RWPE2 (cell line): ENCODE measurements at regions not wholly inside any gene's neighbourhood (a gene's known extent, or its start where the extent isn't known, plus 50 kb on each side); places are given as distances from the start of the nearest gene placed in this dataset.

Source experiments
- ATAC-seq: fragments of 200-7000 bp; cut with Tn5 transposase; 3 replicates; pipeline ENCODE4 v1.9.1; 2021; ENCODE audit warnings: low read depth
- DNase-seq: peaks from one replicate; pipeline ENCODE4 v3.0.0-alpha.2; 2020; ENCODE audit warnings: low spot score
- H3K27ac ChIP-seq: fragments of 450-650 bp; 2 replicates; pipeline ENCODE4 v1.5.1; 2017; ENCODE audit warnings: mild to moderate bottlenecking; ENCODE audit not compliant: poor library complexity, severe bottlenecking
- H3K27me3 ChIP-seq: fragments of 250-450 bp; sonication (Bioruptor Pico); 2 replicates; pipeline ENCODE4 v1.5.1; 2021; ENCODE audit warnings: mild to moderate bottlenecking, moderate library complexity; ENCODE audit not compliant: insufficient read depth, poor library complexity, severe bottlenecking
- H3K36me3 ChIP-seq: fragments of 250-450 bp; sonication (Bioruptor Pico); 2 replicates; pipeline ENCODE4 v1.5.1; 2020; ENCODE audit warnings: low read depth, mild to moderate bottlenecking, moderate library complexity
- H3K4me1 ChIP-seq: fragments of 250-450 bp; sonication (Bioruptor Pico); 2 replicates; pipeline ENCODE4 v1.5.1; 2021; ENCODE audit warnings: mild to moderate bottlenecking, moderate library complexity; ENCODE audit not compliant: insufficient read depth, poor library complexity, severe bottlenecking
- H3K4me3 ChIP-seq: fragments of 250-450 bp; sonication (Bioruptor Pico); 2 replicates; pipeline ENCODE4 v1.5.1; 2021; ENCODE audit warnings: mild to moderate bottlenecking, moderate library complexity; ENCODE audit not compliant: severe bottlenecking
- H3K9me3 ChIP-seq: fragments of 250-450 bp; sonication (Bioruptor Pico); 2 replicates; pipeline ENCODE4 v1.5.1; 2021; ENCODE audit warnings: mild to moderate bottlenecking, moderate library complexity; ENCODE audit not compliant: severe bottlenecking
- TF ChIP-seq, protein P1 (sequence below): fragments of 450-650 bp; IDR thresholded peaks from one replicate; pipeline ENCODE4 v1.5.1; 2017; ENCODE audit warnings: mild to moderate bottlenecking, moderate library complexity; ENCODE audit not compliant: poor library complexity, severe bottlenecking

- TF ChIP-seq, protein P1, sequence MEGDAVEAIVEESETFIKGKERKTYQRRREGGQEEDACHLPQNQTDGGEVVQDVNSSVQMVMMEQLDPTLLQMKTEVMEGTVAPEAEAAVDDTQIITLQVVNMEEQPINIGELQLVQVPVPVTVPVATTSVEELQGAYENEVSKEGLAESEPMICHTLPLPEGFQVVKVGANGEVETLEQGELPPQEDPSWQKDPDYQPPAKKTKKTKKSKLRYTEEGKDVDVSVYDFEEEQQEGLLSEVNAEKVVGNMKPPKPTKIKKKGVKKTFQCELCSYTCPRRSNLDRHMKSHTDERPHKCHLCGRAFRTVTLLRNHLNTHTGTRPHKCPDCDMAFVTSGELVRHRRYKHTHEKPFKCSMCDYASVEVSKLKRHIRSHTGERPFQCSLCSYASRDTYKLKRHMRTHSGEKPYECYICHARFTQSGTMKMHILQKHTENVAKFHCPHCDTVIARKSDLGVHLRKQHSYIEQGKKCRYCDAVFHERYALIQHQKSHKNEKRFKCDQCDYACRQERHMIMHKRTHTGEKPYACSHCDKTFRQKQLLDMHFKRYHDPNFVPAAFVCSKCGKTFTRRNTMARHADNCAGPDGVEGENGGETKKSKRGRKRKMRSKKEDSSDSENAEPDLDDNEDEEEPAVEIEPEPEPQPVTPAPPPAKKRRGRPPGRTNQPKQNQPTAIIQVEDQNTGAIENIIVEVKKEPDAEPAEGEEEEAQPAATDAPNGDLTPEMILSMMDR, result no peak
- Histone ChIP-seq H3K4me1 (no peaks in the 10 kb centered on the region), H3K9me3 (no peaks in the 10 kb centered on the region), H3K27me3 (no peaks in the 10 kb centered on the region), H3K36me3 (no peaks in the 10 kb centered on the region), H3K27ac (no peak overlapping the region), H3K4me3 (no peak overlapping the region)
- ATAC-seq, result no peak
- no peak for DNase-seq
Measured at GRCh38 chr1:213560226-213560625, 427.5 kb upstream of the PROX1 start.

GRCh38 chr1:213561870-213562269 lies 425.9 kb upstream of the PROX1 start:
- no peak overlapping the region for H3K4me3 ChIP-seq
- no peaks in the 10 kb centered on the region for H3K36me3 ChIP-seq
- no peaks in the 10 kb centered on the region for H3K27me3 ChIP-seq
- H3K4me1 ChIP-seq, result no peaks in the 10 kb centered on the region
- TF ChIP-seq, protein P1, result no peak
- ATAC-seq, result no peak
- no peaks in the 10 kb centered on the region for H3K9me3 ChIP-seq
- DNase-seq, result no peak
- H3K27ac ChIP-seq, result no peak overlapping the region

DNA sequence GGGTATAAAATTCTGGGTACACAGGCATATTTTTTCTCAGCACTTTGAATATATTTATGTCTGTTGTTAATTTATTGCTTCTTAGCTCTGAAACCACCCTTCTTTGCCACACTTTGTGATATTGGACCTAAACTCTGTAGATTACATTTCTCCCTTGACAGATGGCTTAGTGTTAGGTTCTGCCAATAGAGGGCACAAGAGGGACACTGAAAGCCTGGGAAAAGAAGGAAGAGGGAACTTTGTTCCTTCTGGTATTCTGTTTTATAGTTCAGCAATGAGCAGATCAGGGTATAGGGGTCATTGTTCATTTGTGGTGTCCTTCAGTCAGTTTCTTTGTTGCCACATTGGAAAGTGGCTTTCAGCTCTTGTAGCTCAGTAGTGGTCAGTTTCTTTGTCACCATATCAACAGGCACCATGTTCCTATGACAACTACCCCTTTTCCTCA lies 423.5 kb upstream of the PROX1 start:
- ATAC-seq (no peak), DNase-seq (no peak)
- TF ChIP-seq, protein P1, result no peak
- H3K4me3 ChIP-seq, result no peak overlapping the region
- no peaks in the 10 kb centered on the region for H3K36me3 ChIP-seq
- no peak overlapping the region for H3K27ac ChIP-seq
- no peaks in the 10 kb centered on the region for H3K4me1 ChIP-seq
- no peaks in the 10 kb centered on the region for H3K27me3 ChIP-seq
- no peaks in the 10 kb centered on the region for H3K9me3 ChIP-seq

DNA sequence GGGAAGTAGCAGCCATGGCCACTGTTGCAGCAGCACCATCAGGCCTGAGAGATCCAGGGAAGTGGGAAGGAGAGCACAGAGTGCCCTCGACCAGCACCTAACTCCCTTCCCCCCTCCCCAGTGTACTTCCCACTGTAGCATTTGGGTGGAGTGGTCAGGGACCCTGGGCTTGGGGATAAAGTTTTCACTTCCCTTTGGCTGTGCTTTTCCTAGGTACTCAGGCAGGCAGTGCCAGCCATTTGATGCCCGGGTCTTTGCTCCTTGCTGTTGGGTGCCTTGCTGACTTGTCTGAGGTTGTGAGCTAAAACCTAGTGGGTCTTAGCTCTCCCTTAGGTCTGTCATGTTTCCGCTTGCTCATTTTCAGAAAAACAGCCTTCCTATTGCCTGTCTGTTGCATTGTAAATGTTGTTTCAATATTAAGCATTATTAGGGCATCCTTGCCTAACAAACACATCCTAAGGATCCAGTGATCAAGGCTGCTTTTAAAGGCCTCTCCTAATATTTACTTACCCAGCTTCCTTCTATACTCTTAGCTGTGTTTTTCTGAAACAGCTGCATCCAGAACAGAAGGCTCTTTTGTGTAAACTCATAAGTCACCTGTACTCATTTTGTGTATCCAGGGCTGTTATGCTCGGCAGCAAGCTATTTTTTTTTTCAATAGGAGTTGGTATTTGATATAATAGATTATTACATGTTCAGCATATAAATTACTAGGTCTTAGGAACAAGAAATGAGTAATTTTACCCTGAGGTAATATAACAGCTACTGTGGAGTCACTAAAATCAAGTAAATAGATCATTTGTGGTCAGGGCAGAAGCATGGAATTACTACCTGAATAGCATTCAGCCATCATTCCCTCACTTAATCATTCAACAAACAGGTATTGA lies 418.6 kb upstream of the PROX1 start:
- DNase-seq (no peak), ATAC-seq (no peak)
- Histone ChIP-seq H3K27me3 (no peaks in the 10 kb centered on the region), H3K27ac (no peak overlapping the region), H3K9me3 (no peaks in the 10 kb centered on the region), H3K36me3 (no peaks in the 10 kb centered on the region), H3K4me3 (no peak overlapping the region), H3K4me1 (no peaks in the 10 kb centered on the region)
- TF ChIP-seq, protein P1, result no peak

DNA sequence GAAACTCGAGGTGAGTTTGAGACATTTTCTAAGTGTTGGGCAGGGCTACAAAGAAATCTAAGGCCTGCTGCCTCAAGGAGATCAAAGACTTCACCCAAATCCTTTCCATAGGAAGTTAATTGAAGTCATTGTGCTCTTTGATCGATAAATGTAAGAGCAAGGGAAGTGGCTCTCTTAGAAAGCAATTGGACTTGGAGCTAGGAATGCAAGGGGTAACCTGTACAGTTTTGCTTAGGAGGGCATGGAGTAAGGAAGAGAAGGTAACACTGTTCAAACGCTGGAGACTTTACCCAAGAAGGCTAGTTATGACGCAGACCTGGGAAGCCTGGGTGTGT lies 418.0 kb upstream of the PROX1 start:
- H3K27me3 ChIP-seq, result no peaks in the 10 kb centered on the region
- H3K9me3 ChIP-seq, result no peaks in the 10 kb centered on the region
- H3K4me3 ChIP-seq, result no peak overlapping the region
- no peaks in the 10 kb centered on the region for H3K4me1 ChIP-seq
- DNase-seq (no peak), ATAC-seq (no peak)
- H3K27ac ChIP-seq, result no peak overlapping the region
- TF ChIP-seq, protein P1, result no peak
- no peaks in the 10 kb centered on the region for H3K36me3 ChIP-seq
